Lung microvascular endothelial cell (primary cell): ENCODE measurements at regions not wholly inside any gene's neighbourhood (a gene's known extent, or its start where the extent isn't known, plus 50 kb on each side); places are given as distances from the start of the nearest gene placed in this dataset.
"Not testable (repeated sequence)": the region's sequence is repeated elsewhere in the genome, so short reads cannot be mapped to it uniquely, and the experiment has no call there.

Experiments used
- DNase-seq, 2 donors: peaks; one replicate each; pipeline versions ENCODE4 v3.0.0 to v3.0.0-alpha.2; 2010; ENCODE audit warnings: low read depth in 2 of 2

- DNase-seq: no peak
Observed at GRCh38 chr2:212913640-212914306, 237.6 kb downstream of the IKZF2 start.

- DNase-seq: peak; percentile 83 to 92
Observed at GRCh38 chr2:212912445-212913103, 238.8 kb downstream of the IKZF2 start.

GRCh38 chr2:212911011-212911410 is 240.4 kb downstream of the IKZF2 start:
- no peak for DNase-seq

- no peak for DNase-seq
Observed at GRCh38 chr2:212908682-212909435, 242.6 kb downstream of the IKZF2 start.

GRCh38 chr2:212908031-212908430 is 243.4 kb downstream of the IKZF2 start:
- DNase-seq: no peak

GRCh38 chr2:212906620-212907019 is 244.8 kb downstream of the IKZF2 start:
- no peak for DNase-seq

GRCh38 chr2:212905640-212906201 is 245.7 kb downstream of the IKZF2 start:
- peak; percentile 41 to 86 for DNase-seq

- DNase-seq: no peak
Observed at GRCh38 chr2:212904646-212905045, 246.8 kb downstream of the IKZF2 start.

- DNase-seq: no peak
Observed at GRCh38 chr2:212903413-212903812, 248.0 kb downstream of the IKZF2 start.

GRCh38 chr2:212902421-212902820 is 249.0 kb downstream of the IKZF2 start:
- no peak for DNase-seq

GRCh38 chr2:212901604-212902275 is 249.7 kb downstream of the IKZF2 start:
- DNase-seq: no peak

GRCh38 chr2:212900715-212901114 is 250.7 kb downstream of the IKZF2 start:
- no peak for DNase-seq

GRCh38 chr2:212898011-212898410 is 253.4 kb downstream of the IKZF2 start:
- no peak for DNase-seq

GRCh38 chr2:212897296-212897695 is 254.1 kb downstream of the IKZF2 start:
- no peak for DNase-seq

- no peak for DNase-seq
Observed at GRCh38 chr2:212894026-212894425, 257.4 kb downstream of the IKZF2 start.

- no peak for DNase-seq
Observed at GRCh38 chr2:212893216-212893615, 258.2 kb downstream of the IKZF2 start.

- peak; percentile 69 to 78 for DNase-seq
Observed at GRCh38 chr2:212892193-212892592, 259.2 kb downstream of the IKZF2 start.

- no peak for DNase-seq
Observed at GRCh38 chr2:212891580-212891979, 259.8 kb downstream of the IKZF2 start.

- DNase-seq: no peak
Observed at GRCh38 chr2:212882626-212883025, 268.8 kb downstream of the IKZF2 start.

GRCh38 chr2:212876556-212876955 is 274.9 kb downstream of the IKZF2 start:
- DNase-seq: not testable (repeated sequence)

GRCh38 chr2:212875950-212876349 is 275.5 kb downstream of the IKZF2 start:
- not testable (repeated sequence) for DNase-seq

- no peak for DNase-seq
Observed at GRCh38 chr2:212873256-212873655, 278.2 kb downstream of the IKZF2 start.
